DOHH2 (cell line): ENCODE measurements at regions not wholly inside any gene's neighbourhood (a gene's known extent, or its start where the extent isn't known, plus 50 kb on each side); places are given as distances from the start of the nearest gene placed in this dataset.

ENCODE experiments used
- H3F3A ChIP-seq: fragments of 200-600 bp; sonication (generic), shearing (Covaris generic); 2 replicates; pipeline ENCODE4 v1.6.0; 2016; ENCODE audit warnings: antibody characterized with exemption, mild to moderate bottlenecking; ENCODE audit not compliant: control insufficient read depth, insufficient read depth
- H3K27ac ChIP-seq: fragments of 200-600 bp; sonication (generic); 2 replicates; pipeline ENCODE4 v1.5.1; 2014; ENCODE audit warnings: low read depth, mild to moderate bottlenecking, low read length, moderate library complexity
- H3K27me3 ChIP-seq: fragments of 200-600 bp; sonication (generic); 2 replicates; pipeline ENCODE4 v1.6.1; 2014; ENCODE audit warnings: mild to moderate bottlenecking, low read length, mixed read lengths; ENCODE audit not compliant: control insufficient read depth
- H3K36me3 ChIP-seq: fragments of 200-600 bp; sonication (generic); 2 replicates; pipeline ENCODE4 v1.6.1; 2014; ENCODE audit warnings: mild to moderate bottlenecking, low read length, moderate library complexity, mixed read lengths; ENCODE audit not compliant: control insufficient read depth
- H3K4me1 ChIP-seq: fragments of 200-600 bp; sonication (generic); 2 replicates; pipeline ENCODE4 v1.6.1; 2014; ENCODE audit warnings: mild to moderate bottlenecking, low read length, mixed read lengths; ENCODE audit not compliant: control insufficient read depth
- H3K4me2 ChIP-seq: fragments of 200-600 bp; sonication (generic); 2 replicates; pipeline ENCODE4 v1.6.0; 2014; ENCODE audit warnings: mild to moderate bottlenecking, low read length, moderate library complexity
- H3K4me3 ChIP-seq: fragments of 200-600 bp; sonication (generic); 2 replicates; pipeline ENCODE4 v1.5.1; 2014; ENCODE audit warnings: mild to moderate bottlenecking, low read length, mixed read lengths
- H3K79me2 ChIP-seq: fragments of 200-600 bp; sonication (generic); 2 replicates; pipeline ENCODE4 v1.6.1; 2014; ENCODE audit warnings: mild to moderate bottlenecking, low read length, mixed read lengths; ENCODE audit not compliant: control insufficient read depth
- H3K9me2 ChIP-seq: fragments of 200-600 bp; sonication (generic); replicated peaks from 2 replicates; pipeline ENCODE4 v1.6.1; 2014; ENCODE audit warnings: mild to moderate bottlenecking, low read length, mixed read lengths; ENCODE audit not compliant: control insufficient read depth
- H3K9me3 ChIP-seq: fragments of 200-600 bp; sonication (generic); 2 replicates; pipeline ENCODE4 v1.6.1; 2014; ENCODE audit warnings: antibody characterized with exemption, low read length, mixed read lengths; ENCODE audit not compliant: control insufficient read depth, insufficient read depth
- H4K20me1 ChIP-seq: fragments of 200-600 bp; sonication (generic); 2 replicates; pipeline ENCODE4 v1.6.0; 2014; ENCODE audit warnings: low read depth, mild to moderate bottlenecking, antibody characterized with exemption, low read length, moderate library complexity; ENCODE audit not compliant: control insufficient read depth, insufficient read depth
- CTCF ChIP-seq: fragments of 200-600 bp; sonication (generic); IDR thresholded peaks from one replicate; pipeline ENCODE4 v1.5.1; 2014; ENCODE audit warnings: antibody characterized with exemption, mild to moderate bottlenecking, low read depth, low read length; ENCODE audit not compliant: poor library complexity, severe bottlenecking
- EZH2phosphoT487 ChIP-seq: fragments of 200-600 bp; sonication (generic); IDR thresholded peaks from 2 replicates; pipeline ENCODE4 v1.6.1; 2017; ENCODE audit warnings: borderline replicate concordance, mild to moderate bottlenecking, antibody characterized with exemption, low read length, moderate library complexity, mixed read lengths

- Histone ChIP-seq H4K20me1 (no peaks in the 10 kb centered on the region), H3K79me2 (no peaks in the 10 kb centered on the region), H3K27me3 (no peaks in the 10 kb centered on the region), H3K36me3 (no peaks in the 10 kb centered on the region), H3K4me3 (no peak overlapping the region), H3F3A (no peaks in the 10 kb centered on the region), H3K4me1 (no peaks in the 10 kb centered on the region), H3K27ac (no peak overlapping the region), H3K9me2 (no peaks in the 10 kb centered on the region), H3K4me2 (no peak overlapping the region), H3K9me3 (no peaks in the 10 kb centered on the region)
- TF ChIP-seq EZH2phosphoT487: no peak
- no peak for TF ChIP-seq CTCF
Observed at GRCh38 chr5:166062094-166062493, 2229.4 kb upstream of the WWC1 start.

GRCh38 chr5:166062719-166063118, 2228.7 kb upstream of the WWC1 start:
- no peak for TF ChIP-seq EZH2phosphoT487
- no peak for TF ChIP-seq CTCF

GRCh38 chr5:166063261-166063660, 2228.2 kb upstream of the WWC1 start:
- Histone ChIP-seq H3F3A (no peaks in the 10 kb centered on the region), H3K9me3 (no peaks in the 10 kb centered on the region), H3K4me2 (no peak overlapping the region), H3K79me2 (no peaks in the 10 kb centered on the region), H3K9me2 (no peaks in the 10 kb centered on the region), H3K27ac (no peak overlapping the region), H3K36me3 (no peaks in the 10 kb centered on the region), H4K20me1 (no peaks in the 10 kb centered on the region), H3K4me3 (no peak overlapping the region), H3K27me3 (no peaks in the 10 kb centered on the region), H3K4me1 (no peaks in the 10 kb centered on the region)
- TF ChIP-seq CTCF (no peak), EZH2phosphoT487 (no peak)

More at GRCh38 chr5:166062719-166063118, 2228.7 kb upstream of the WWC1 start:
- no peaks in the 10 kb centered on the region for H3K79me2 ChIP-seq
- H3K36me3 ChIP-seq: no peaks in the 10 kb centered on the region
- no peaks in the 10 kb centered on the region for H3K27me3 ChIP-seq
- H3K27ac ChIP-seq: no peak overlapping the region
- no peaks in the 10 kb centered on the region for H3K9me2 ChIP-seq
- H4K20me1 ChIP-seq: no peaks in the 10 kb centered on the region
- no peaks in the 10 kb centered on the region for H3K4me1 ChIP-seq
- no peak overlapping the region for H3K4me3 ChIP-seq
- no peak overlapping the region for H3K4me2 ChIP-seq
- H3F3A ChIP-seq: no peaks in the 10 kb centered on the region
- H3K9me3 ChIP-seq: no peaks in the 10 kb centered on the region
